GM12872 (cell line): ENCODE measurements at regions not wholly inside any gene's neighbourhood (a gene's known extent, or its start where the extent isn't known, plus 50 kb on each side); places are given as distances from the start of the nearest gene placed in this dataset.

Experiments
- CTCF ChIP-seq: IDR thresholded peaks from 3 replicates; pipeline ENCODE4 v1.5.1; 2011; ENCODE audit warnings: low read depth, mild to moderate bottlenecking, low read length, moderate library complexity; ENCODE audit not compliant: insufficient read depth

- no peak for TF ChIP-seq CTCF
Observed at GRCh38 chr4:35939751-35940150, 304.6 kb downstream of the ARAP2 start.

- no peak for TF ChIP-seq CTCF
Observed at GRCh38 chr4:35942092-35942491, 302.2 kb downstream of the ARAP2 start.

GRCh38 chr4:35943606-35944005 is 300.7 kb downstream of the ARAP2 start:
- TF ChIP-seq CTCF: no peak

- TF ChIP-seq CTCF: no peak
Observed at GRCh38 chr4:35948171-35948570, 296.1 kb downstream of the ARAP2 start.

GRCh38 chr4:35950442-35950841 is 293.9 kb downstream of the ARAP2 start:
- no peak for TF ChIP-seq CTCF

- TF ChIP-seq CTCF: no peak
Observed at GRCh38 chr4:35952751-35953150, 291.6 kb downstream of the ARAP2 start.

GRCh38 chr4:35963383-35963782 is 280.9 kb downstream of the ARAP2 start:
- no peak for TF ChIP-seq CTCF
